ENCODE measurements at regions not wholly inside any gene's neighbourhood (a gene's known extent, or its start where the extent isn't known, plus 50 kb on each side); places are given as distances from the start of the nearest gene placed in this dataset.

DNA sequence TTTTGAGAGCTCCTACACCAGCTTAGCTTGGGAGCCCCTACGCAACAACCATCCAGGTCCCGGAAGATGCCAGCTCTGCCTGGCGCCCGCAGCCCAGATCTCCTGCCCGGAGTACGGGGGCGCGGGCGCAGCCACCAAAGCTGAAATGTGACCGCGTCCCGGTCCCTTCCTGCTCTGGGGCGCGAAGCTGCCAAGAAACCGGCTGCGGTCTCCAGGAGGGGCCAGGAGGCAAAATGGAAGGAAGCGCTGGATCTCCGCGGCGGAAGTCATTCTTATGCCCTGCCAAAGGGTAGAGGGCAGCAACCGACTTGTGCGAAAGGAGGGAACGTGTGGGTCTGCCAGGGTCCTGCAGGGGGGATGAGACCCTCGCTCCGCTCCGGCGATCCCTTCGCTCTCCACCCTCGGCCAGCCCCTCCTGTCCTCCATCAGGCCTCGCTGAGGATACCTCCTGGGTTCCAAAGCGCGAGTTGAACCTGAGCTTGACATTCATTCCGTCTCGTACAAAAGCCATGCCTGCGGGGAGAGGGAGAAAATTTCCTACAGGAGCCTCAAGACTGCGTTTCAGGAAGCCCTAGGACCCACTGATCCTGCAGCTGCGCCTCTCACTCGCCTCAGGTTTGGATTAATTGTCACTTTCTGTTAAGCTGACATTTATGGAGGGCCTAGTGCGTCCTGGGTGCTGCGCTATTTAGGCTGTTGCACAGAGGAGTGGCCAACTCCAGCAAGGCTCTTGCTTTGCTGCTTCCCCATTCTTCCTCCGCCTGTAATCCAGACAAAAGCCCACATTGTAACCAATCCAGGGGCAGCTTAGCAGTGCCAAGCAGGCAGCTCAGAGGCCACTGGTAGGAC, 98.3 kb upstream of the VGLL3 start:
- Histone ChIP-seq H3K36me3 (ENCODE audit: control insufficient read depth in 2 of 2, extremely low read depth in 1 of 2, insufficient read depth in 2 of 2, low read length in 2 of 2) (no peaks in the 10 kb centered on the region), H3K9me3 (ENCODE audit: control insufficient read depth, low read depth, low read length) (no peaks in the 10 kb centered on the region), H3K4me3 (ENCODE audit: control insufficient read depth in 2 of 3, extremely low read depth in 1 of 3, insufficient read depth in 2 of 3, low read depth in 1 of 3, low read length in 3 of 3) (peak overlapping the region; percentile 39 to 66 (median 63)), H3K79me2 (ENCODE audit: control insufficient read depth, insufficient read depth, low read length) (no peaks in the 10 kb centered on the region), H3K27me3 (ENCODE audit: control insufficient read depth, extremely low read depth, insufficient read depth, low read length) (no peaks in the 10 kb centered on the region), H3K27ac (ENCODE audit: control insufficient read depth, insufficient read depth, low read length) (no peak overlapping the region), H3K4me2 (ENCODE audit: control insufficient read depth, extremely low read depth, insufficient read depth, low read depth, low read length) (peak overlapping the region; percentile 90), H3K9ac (ENCODE audit: control insufficient read depth, extremely low read depth, insufficient read depth, low read length) (peak overlapping the region; percentile 44), H2AFZ (ENCODE audit: control insufficient read depth, low read length) (peak overlapping the region; percentile 99), H3K9me1 (ENCODE audit: control insufficient read depth, extremely low read depth, insufficient read depth, low read length) (no peaks in the 10 kb centered on the region), H4K20me1 (ENCODE audit: control insufficient read depth, extremely low read depth, insufficient read depth, low read length) (no peaks in the 10 kb centered on the region), H3K4me1 (ENCODE audit: control insufficient read depth, extremely low read depth, insufficient read depth, low read length) (peaks cover 10% of the 10 kb centered on the region)
- dilution Hi-C loops (cut with MboI; ENCODE audit: extremely low pct_ligation_motif_present, low sequenced_read_pairs), result no loop called here
- DNase-seq (ENCODE audit: low read depth, low spot score), result no peak
- no peak for FAIRE-seq
- TF ChIP-seq EZH2 (IDR thresholded peaks at IDR 0.05; ENCODE audit: low read length), result no peak
- TF ChIP-seq, protein P1, sequence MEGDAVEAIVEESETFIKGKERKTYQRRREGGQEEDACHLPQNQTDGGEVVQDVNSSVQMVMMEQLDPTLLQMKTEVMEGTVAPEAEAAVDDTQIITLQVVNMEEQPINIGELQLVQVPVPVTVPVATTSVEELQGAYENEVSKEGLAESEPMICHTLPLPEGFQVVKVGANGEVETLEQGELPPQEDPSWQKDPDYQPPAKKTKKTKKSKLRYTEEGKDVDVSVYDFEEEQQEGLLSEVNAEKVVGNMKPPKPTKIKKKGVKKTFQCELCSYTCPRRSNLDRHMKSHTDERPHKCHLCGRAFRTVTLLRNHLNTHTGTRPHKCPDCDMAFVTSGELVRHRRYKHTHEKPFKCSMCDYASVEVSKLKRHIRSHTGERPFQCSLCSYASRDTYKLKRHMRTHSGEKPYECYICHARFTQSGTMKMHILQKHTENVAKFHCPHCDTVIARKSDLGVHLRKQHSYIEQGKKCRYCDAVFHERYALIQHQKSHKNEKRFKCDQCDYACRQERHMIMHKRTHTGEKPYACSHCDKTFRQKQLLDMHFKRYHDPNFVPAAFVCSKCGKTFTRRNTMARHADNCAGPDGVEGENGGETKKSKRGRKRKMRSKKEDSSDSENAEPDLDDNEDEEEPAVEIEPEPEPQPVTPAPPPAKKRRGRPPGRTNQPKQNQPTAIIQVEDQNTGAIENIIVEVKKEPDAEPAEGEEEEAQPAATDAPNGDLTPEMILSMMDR (optimal IDR thresholded peaks at IDR 0.05 in 1 of 3, IDR thresholded peaks at IDR 0.05 in 1 of 3, conservative IDR thresholded peaks at IDR 0.05 in 1 of 3; ENCODE audit: extremely low read depth in 1 of 3, insufficient read depth in 2 of 3, low read length in 3 of 3), result no peak

DNA sequence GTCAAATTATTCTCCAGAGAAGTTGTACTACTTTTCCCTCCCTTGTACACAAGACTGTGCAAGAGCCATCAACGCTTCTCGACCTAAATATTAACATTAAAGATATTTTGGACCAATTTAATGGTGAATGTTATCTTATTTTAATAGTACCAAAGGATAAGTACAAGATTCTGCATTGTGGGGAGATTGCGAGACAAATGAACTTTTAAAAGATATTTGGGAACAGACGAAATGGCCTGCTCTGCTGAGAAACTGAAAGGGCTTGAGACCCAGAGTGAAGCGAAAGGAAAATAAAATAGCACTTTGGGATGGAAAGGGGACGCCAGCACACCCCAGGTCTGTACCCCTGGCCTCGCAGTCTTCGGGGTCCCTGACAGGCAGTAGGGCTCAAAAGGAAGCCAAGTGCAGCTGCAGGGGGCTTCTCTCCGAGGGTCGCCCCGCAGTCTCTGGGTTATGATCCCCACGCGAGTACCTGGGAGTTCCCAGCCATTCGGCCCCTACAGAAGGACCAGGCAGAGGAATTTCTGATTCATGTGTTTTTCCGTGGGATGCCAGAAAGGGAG, 97.6 kb upstream of the VGLL3 start:
- H3K4me3 ChIP-seq (ENCODE audit: control insufficient read depth in 2 of 3, extremely low read depth in 1 of 3, insufficient read depth in 2 of 3, low read depth in 1 of 3, low read length in 3 of 3), result peak overlapping the region; percentile 39 to 66 (median 63)
- peaks cover 10% of the 10 kb centered on the region for H3K4me1 ChIP-seq (ENCODE audit: control insufficient read depth, extremely low read depth, insufficient read depth, low read length)
- FAIRE-seq (no peak), DNase-seq (ENCODE audit: low read depth, low spot score) (no peak)
- no peaks in the 10 kb centered on the region for H3K9me3 ChIP-seq (ENCODE audit: control insufficient read depth, low read depth, low read length)
- no peaks in the 10 kb centered on the region for H3K27me3 ChIP-seq (ENCODE audit: control insufficient read depth, extremely low read depth, insufficient read depth, low read length)
- H3K9me1 ChIP-seq (ENCODE audit: control insufficient read depth, extremely low read depth, insufficient read depth, low read length), result no peaks in the 10 kb centered on the region
- H3K4me2 ChIP-seq (ENCODE audit: control insufficient read depth, extremely low read depth, insufficient read depth, low read depth, low read length), result peak overlapping the region; percentile 90
- peak overlapping the region; percentile 99 for H2AFZ ChIP-seq (ENCODE audit: control insufficient read depth, low read length)
- no peaks in the 10 kb centered on the region for H3K36me3 ChIP-seq (ENCODE audit: control insufficient read depth in 2 of 2, extremely low read depth in 1 of 2, insufficient read depth in 2 of 2, low read length in 2 of 2)
- no peaks in the 10 kb centered on the region for H4K20me1 ChIP-seq (ENCODE audit: control insufficient read depth, extremely low read depth, insufficient read depth, low read length)
- no peak overlapping the region for H3K27ac ChIP-seq (ENCODE audit: control insufficient read depth, insufficient read depth, low read length)
- TF ChIP-seq EZH2 (IDR thresholded peaks at IDR 0.05; ENCODE audit: low read length), result no peak
- TF ChIP-seq, protein P1 (optimal IDR thresholded peaks at IDR 0.05 in 1 of 3, IDR thresholded peaks at IDR 0.05 in 1 of 3, conservative IDR thresholded peaks at IDR 0.05 in 1 of 3; ENCODE audit: extremely low read depth in 1 of 3, insufficient read depth in 2 of 3, low read length in 3 of 3), result no peak
- peak overlapping the region; percentile 44 for H3K9ac ChIP-seq (ENCODE audit: control insufficient read depth, extremely low read depth, insufficient read depth, low read length)
- dilution Hi-C loops (cut with MboI; ENCODE audit: extremely low pct_ligation_motif_present, low sequenced_read_pairs), result no loop called here
- H3K79me2 ChIP-seq (ENCODE audit: control insufficient read depth, insufficient read depth, low read length), result no peaks in the 10 kb centered on the region
